T-helper 1 cell treated with Interleukin-12 subunit alpha and Interleukin-12 subunit beta and Interleukin-4 antibody, amounts not matched to agents 30 ng/mL and 1 ng/mL, for 36 hours (primary cell): ENCODE measurements at regions not wholly inside any gene's neighbourhood (a gene's known extent, or its start where the extent isn't known, plus 50 kb on each side); places are given as distances from the start of the nearest gene placed in this dataset.
"Not testable (repeated sequence)": the region's sequence is repeated elsewhere in the genome, so short reads cannot be mapped to it uniquely, and the experiment has no call there.

ENCODE experiments used
- intact Hi-C: fragments of 100-400 bp; cut with micrococcal nuclease; formaldehyde crosslinking; loops from one replicate; pipeline ENCODE4 v1.15.1; 2024

- intact Hi-C loops: loop anchor here (5.0 to 10.0 kb wide), 3 partner anchors 1140 to 1532 kb away; no protein-coding TSS in a partner anchor
These were observed 109.5 kb downstream of the TRIM27 start for GRCh38 chr6:28814032-28814976.

DNA sequence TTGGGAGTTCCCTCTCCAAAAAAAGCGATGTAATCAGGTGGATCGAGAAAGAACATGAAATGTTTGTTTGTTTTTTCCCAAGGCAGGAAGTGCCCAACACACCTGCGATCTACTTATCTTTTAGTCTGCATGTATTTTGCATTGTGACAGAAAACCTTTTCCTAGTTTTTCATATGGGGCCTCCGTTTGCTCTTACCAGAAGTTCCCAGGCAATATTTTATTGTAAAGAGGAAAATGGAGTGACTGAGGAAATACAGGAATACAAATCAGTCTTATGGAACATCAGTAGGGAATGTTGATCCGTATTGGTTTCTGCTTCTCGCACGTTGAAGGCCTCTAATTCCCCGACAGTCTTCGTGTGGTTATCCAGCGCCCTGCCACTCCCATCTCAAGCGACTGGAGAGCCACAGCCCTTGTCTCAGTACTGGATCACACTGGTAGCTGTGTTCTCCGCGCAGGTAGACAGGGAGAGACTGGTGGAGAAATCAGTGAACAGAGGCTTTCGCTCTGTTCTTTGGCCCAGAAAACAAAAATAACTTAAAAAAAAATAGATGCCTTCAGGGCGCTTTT is 107.4 kb downstream of the TRIM27 start:
- intact Hi-C loops: loop anchor here (5.0 to 10.0 kb wide), 3 partner anchors 124 to 1142 kb away; no protein-coding TSS in a partner anchor

DNA sequence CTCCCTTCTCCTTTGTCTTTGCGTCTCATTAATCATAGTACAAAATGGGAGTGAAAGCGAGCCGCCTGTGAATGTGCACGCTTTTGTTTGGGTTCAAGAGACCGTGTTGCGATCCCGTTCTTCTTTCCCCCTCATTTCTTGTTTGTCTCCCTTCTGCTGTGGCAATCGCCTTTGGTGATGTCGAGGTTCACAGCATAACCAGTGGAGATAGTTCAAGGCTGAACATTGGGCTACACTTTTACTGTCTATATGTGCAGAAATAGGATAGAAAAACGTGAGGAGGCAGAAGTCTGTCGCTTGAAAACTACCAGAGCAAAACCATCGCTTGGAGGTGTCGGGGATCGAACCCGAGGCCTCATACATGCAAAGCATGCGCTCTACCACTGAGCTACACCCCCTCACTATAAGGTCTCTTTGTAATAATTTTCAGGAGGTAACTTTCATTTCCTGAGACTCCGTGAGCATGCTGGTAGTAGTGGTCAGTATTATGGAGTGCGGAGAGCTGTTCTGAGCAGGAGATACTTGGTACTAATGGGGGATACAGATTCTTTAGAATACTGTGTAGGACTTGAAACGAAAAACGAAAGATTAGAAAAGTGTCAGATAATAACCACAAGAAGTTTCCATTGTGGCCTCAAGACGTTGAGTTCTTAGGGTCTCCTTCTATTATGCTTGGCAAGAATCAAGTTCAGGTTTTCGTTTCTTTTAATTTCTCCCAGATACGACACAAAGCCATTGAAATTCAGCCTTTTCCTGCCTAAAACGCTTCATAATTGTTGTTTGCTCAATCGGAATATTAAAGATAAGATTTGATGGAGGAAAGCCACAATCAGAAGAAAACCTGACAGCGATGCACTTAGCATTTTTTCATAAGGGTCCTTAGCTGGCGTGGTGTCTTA is 106.6 kb downstream of the TRIM27 start:
- intact Hi-C loops: loop anchor here (5.0 to 10.0 kb wide), 3 partner anchors 125 to 1142 kb away; no protein-coding TSS in a partner anchor

- intact Hi-C loops: loop anchor here (5.0 to 10.0 kb wide), 3 partner anchors 125 to 1143 kb away; no protein-coding TSS in a partner anchor
These were observed 106.0 kb downstream of the TRIM27 start for GRCh38 chr6:28817808-28818145.

GRCh38 chr6:28824793-28825731 is 98.7 kb downstream of the TRIM27 start:
- intact Hi-C loops: loop anchor here (2.0 kb wide), 1 partner anchor 14 kb away; no protein-coding TSS in a partner anchor

GRCh38 chr6:28825732-28826293 is 98.0 kb downstream of the TRIM27 start:
- intact Hi-C loops: loop anchor here (2.0 kb wide), 1 partner anchor 15 kb away; no protein-coding TSS in a partner anchor

GRCh38 chr6:28831683-28832082 is 92.1 kb downstream of the TRIM27 start:
- intact Hi-C loops: not testable (repeated sequence)

DNA sequence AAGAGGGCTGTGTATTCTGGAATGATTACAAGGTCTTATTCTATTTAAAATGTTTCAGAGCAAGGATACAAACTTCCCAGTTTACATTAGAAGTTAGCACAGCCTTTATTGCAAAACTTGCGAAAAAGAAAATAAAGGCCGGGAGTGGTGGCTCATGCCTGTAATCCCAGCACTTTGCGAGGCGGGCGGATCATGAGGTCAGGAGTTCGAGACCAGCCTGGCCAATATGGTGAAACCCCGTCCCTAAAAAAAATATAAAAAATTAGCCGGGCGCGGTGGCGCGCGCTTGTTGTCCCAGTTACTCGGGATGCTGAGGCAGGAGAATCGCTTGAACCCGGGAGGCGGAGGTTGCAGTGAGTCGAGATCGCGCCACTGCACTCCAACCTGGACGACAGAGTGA is 87.1 kb downstream of the TRIM27 start:
- intact Hi-C loops: loop anchor here (1.0 to 5.0 kb wide), 3 partner anchors 150 to 1359 kb away; no protein-coding TSS in a partner anchor

GRCh38 chr6:28838289-28838633 is 85.5 kb downstream of the TRIM27 start:
- intact Hi-C loops: loop anchor here (1.0 to 5.0 kb wide), 9 partner anchors 25 to 1361 kb away; partner anchors contain the start of genes TRIM27 and ZSCAN12

GRCh38 chr6:28838634-28839442 is 84.9 kb downstream of the TRIM27 start:
- intact Hi-C loops: loop anchor here (1.0 to 5.0 kb wide), 9 partner anchors 24 to 1362 kb away; partner anchors contain the start of genes TRIM27 and ZSCAN12

- intact Hi-C loops: loop anchor here (2.0 to 5.0 kb wide), 2 partner anchors 937 to 1362 kb away; no protein-coding TSS in a partner anchor
These were observed 84.2 kb downstream of the TRIM27 start for GRCh38 chr6:28839443-28840120.

- intact Hi-C loops: no loop called here
These were observed 82.5 kb downstream of the TRIM27 start for GRCh38 chr6:28841290-28841689.

DNA sequence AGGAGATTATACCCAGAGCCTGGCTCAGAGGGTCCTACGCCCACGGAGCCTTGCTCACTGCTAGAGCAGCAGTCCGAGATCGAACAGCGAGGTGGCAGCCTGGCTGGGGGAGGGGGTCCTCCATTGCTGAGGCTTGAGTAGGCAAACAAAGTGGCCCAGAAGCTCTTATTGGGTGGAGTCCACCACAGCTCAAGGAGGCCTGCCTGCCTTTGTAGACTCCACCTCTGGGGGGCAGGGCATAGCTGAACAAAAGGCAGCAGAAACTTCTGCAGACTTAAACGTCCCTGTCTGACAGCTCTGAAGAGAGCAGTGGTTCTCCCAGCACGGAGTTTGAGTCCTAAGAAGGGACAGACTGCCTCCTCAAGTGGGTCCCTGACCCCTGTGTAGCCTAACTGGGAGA is 75.0 kb downstream of the TRIM27 start:
- intact Hi-C loops: loop anchor here (1.0 kb wide), 1 partner anchor 168 kb away; no protein-coding TSS in a partner anchor
